HepG2 (cell line): ENCODE measurements at regions not wholly inside any gene's neighbourhood (a gene's known extent, or its start where the extent isn't known, plus 50 kb on each side); places are given as distances from the start of the nearest gene placed in this dataset.

Source experiments
- ATAC-seq: fragments of 200-7000 bp; cut with Tn5 transposase; 3 replicates; pipeline ENCODE4 v1.9.1; 2020; ENCODE audit warnings: mild to moderate bottlenecking, moderate library complexity
- BruUV-seq: library from RNA; stranded (reverse); fragments of 400-500 nt; replicated peaks from 2 replicates; lab custom pipeline; 2021; lab: Mats Ljungman, UMichigan
- CTCF ChIA-PET: fragments of 300-600 bp; formaldehyde crosslinking; extraction: SDS; loops from one replicate; lab custom pipeline; 2021; ENCODE audit warnings: low total read pairs, inconsistent platforms, low intra/inter-chr PET ratio; lab: Yijun Ruan, JAX
- POLR2A ChIA-PET: fragments of 350-600 bp; sonication (Branson Sonifier 250); formaldehyde crosslinking; loops from one replicate; lab custom pipeline; 2020; ENCODE audit warnings: antibody characterized with exemption, inconsistent platforms; lab: Yijun Ruan, JAX
- DNase-seq: peaks from one replicate; pipeline ENCODE4 v3.0.0-alpha.2; 2015; ENCODE audit warnings: low spot score
- FAIRE-seq: peaks from 3 replicates; lab custom pipeline; 2011; peaks lifted over from hg19 to GRCh38; lab: Jason Lieb, UNC
- H2AFZ ChIP-seq: one replicate; pipeline ENCODE4 v1.6.1; 2011; ENCODE audit warnings: low read length, inconsistent platforms
- H3K27ac ChIP-seq: fragments of 300-600 bp; 3 replicates; pipeline ENCODE4 v1.8.0; 2011; ENCODE audit warnings: mixed run types, mild to moderate bottlenecking, mixed read lengths, low read length, inconsistent platforms; ENCODE audit not compliant: insufficient read depth; ENCODE audit errors: extremely low read length
- H3K27me3 ChIP-seq, 2 experiments: fragments of 200-600 bp in 1 of 2; 2 replicates in 1 of 2; 3 replicates in 1 of 2; pipeline versions ENCODE4 v1.6.0 to v1.8.0; 2011; ENCODE audit warnings: low read length in 2 of 2, mild to moderate bottlenecking in 2 of 2, moderate library complexity in 2 of 2, inconsistent platforms in 1 of 2; ENCODE audit not compliant: insufficient read depth in 2 of 2, control insufficient read depth in 1 of 2
- H3K36me3 ChIP-seq, 2 experiments: fragments of 200-600 bp in 1 of 2; replicated peaks in 1 of 2; 2 replicates in 1 of 2; 3 replicates in 1 of 2; pipeline versions ENCODE4 v1.5.1 to v1.8.0; 2011; ENCODE audit warnings: low read length in 2 of 2, inconsistent platforms in 1 of 2; ENCODE audit not compliant: insufficient read depth in 2 of 2, control insufficient read depth in 1 of 2
- H3K4me1 ChIP-seq: 2 replicates; pipeline ENCODE4 v1.5.1; 2012; ENCODE audit warnings: low read length, inconsistent platforms; ENCODE audit not compliant: insufficient read depth
- H3K4me2 ChIP-seq: 2 replicates; pipeline ENCODE4 v1.6.0; 2011; ENCODE audit warnings: low read depth, low read length, inconsistent platforms
- H3K4me3 ChIP-seq, 3 experiments: fragments of 200-600 bp in 1 of 3; sonication (generic), shearing (Covaris generic) in 1 of 3; replicated peaks in 1 of 3; 2 replicates each; pipeline ENCODE4 v1.5.1; 2011 to 2016; ENCODE audit warnings: low read length in 3 of 3, inconsistent platforms in 2 of 3, low read depth in 2 of 3, mild to moderate bottlenecking in 2 of 3, control low read depth in 1 of 3, mixed read lengths in 1 of 3; ENCODE audit not compliant: insufficient read depth in 1 of 3
- H3K79me2 ChIP-seq: one replicate; pipeline ENCODE4 v1.6.1; 2011; ENCODE audit warnings: low read length, inconsistent platforms; ENCODE audit not compliant: insufficient read depth
- H3K9ac ChIP-seq: 2 replicates; pipeline ENCODE4 v1.6.0; 2011; ENCODE audit warnings: mild to moderate bottlenecking, low read depth, low read length, inconsistent platforms; ENCODE audit not compliant: insufficient read depth
- H3K9me3 ChIP-seq: 2 replicates; pipeline ENCODE4 v1.5.1; 2012; ENCODE audit warnings: mild to moderate bottlenecking, low read length
- H4K20me1 ChIP-seq: 2 replicates; pipeline ENCODE4 v1.6.0; 2011; ENCODE audit warnings: inconsistent platforms, mild to moderate bottlenecking, low read length, moderate library complexity; ENCODE audit not compliant: insufficient read depth
- ELF4 ChIP-seq: sonication (generic); formaldehyde crosslinking; IDR thresholded peaks from 2 replicates; pipeline ENCODE4 v1.5.0; 2020; ENCODE audit warnings: missing genetic modification reagents, mild to moderate bottlenecking, moderate library complexity, borderline replicate concordance
- GFI1 ChIP-seq: sonication (generic); formaldehyde crosslinking; IDR thresholded peaks from 2 replicates; pipeline ENCODE4 v1.5.0; 2020; ENCODE audit warnings: missing genetic modification reagents, mild to moderate bottlenecking, borderline replicate concordance
- HMG20A ChIP-seq: IDR thresholded peaks from 2 replicates; pipeline ENCODE4 v1.6.1; 2016; ENCODE audit warnings: borderline replicate concordance
- PCBP2 ChIP-seq: fragments of 200-400 bp; formaldehyde crosslinking; optimal IDR thresholded peaks from 2 replicates; pipeline ENCODE3; 2018; ENCODE audit warnings: low read length, low read depth; ENCODE audit not compliant: poor library complexity, severe bottlenecking
- SIN3B ChIP-seq: fragments of 150-350 bp; IDR thresholded peaks from 2 replicates; pipeline ENCODE4 v1.6.1; 2014; ENCODE audit warnings: low read length
- SRY ChIP-seq: sonication (generic); formaldehyde crosslinking; IDR thresholded peaks from 2 replicates; pipeline ENCODE4 v1.8.0; 2022; ENCODE audit warnings: mild to moderate bottlenecking, missing genetic modification reagents
- TCF12 ChIP-seq, 2 experiments: fragments of 450-650 bp in 1 of 2; sonication (generic) in 1 of 2; formaldehyde crosslinking in 1 of 2; IDR thresholded peaks; 2 replicates each; pipeline versions ENCODE4 v1.6.1 to v1.8.0; 2017 to 2022; ENCODE audit warnings: antibody characterized with exemption in 1 of 2, mild to moderate bottlenecking in 1 of 2, missing genetic modification reagents in 1 of 2, moderate library complexity in 1 of 2
- ZNF350 ChIP-seq: sonication (generic); formaldehyde crosslinking; IDR thresholded peaks from 2 replicates; pipeline ENCODE4 v1.4.0; 2020; ENCODE audit warnings: mild to moderate bottlenecking, low read depth, missing genetic modification reagents, borderline replicate concordance
- ZNF562 ChIP-seq: sonication (generic); formaldehyde crosslinking; IDR thresholded peaks from 2 replicates; pipeline ENCODE4 v1.8.0; 2022; ENCODE audit warnings: missing genetic modification reagents, borderline replicate concordance
- ZNF652 ChIP-seq: IDR thresholded peaks from 2 replicates; pipeline ENCODE4 v1.6.1; 2016; ENCODE audit warnings: low read depth, borderline replicate concordance
- ZNF674 ChIP-seq: sonication (generic); formaldehyde crosslinking; IDR thresholded peaks from 2 replicates; pipeline ENCODE4 v1.5.0; 2020; ENCODE audit warnings: low read depth, mild to moderate bottlenecking, missing genetic modification reagents
- ZNF782 ChIP-seq: sonication (generic); formaldehyde crosslinking; IDR thresholded peaks from 2 replicates; pipeline ENCODE4 v1.4.0; 2020; ENCODE audit warnings: missing genetic modification reagents, mild to moderate bottlenecking, borderline replicate concordance
- WGBS: methylation state at CpG from one replicate; pipeline ENCODE4 v1.1.6; 2017; ENCODE audit warnings: low lambda C conversion rate; 5-methylcytosine and 5-hydroxymethylcytosine counted together
- in situ Hi-C: cut with HindIII; loops from 2 replicates; pipeline ENCODE4 v1.10.0; 2017; ENCODE audit warnings: low pct_unique_long_range_greater_than_20kb; ENCODE audit not compliant: extremely low pct_ligation_motif_present
- intact Hi-C: fragments of 100-400 bp; cut with micrococcal nuclease; formaldehyde crosslinking; loops from one replicate; pipeline ENCODE4 v1.10.0; 2022; ENCODE audit not compliant: unreplicated experiment
- TF ChIP-seq, protein P1 (sequence below): sonication (generic); formaldehyde crosslinking; IDR thresholded peaks from 2 replicates; pipeline ENCODE4 v1.5.0; 2020; ENCODE audit warnings: mild to moderate bottlenecking, low read depth, missing genetic modification reagents, borderline replicate concordance
- TF ChIP-seq, protein P2 (sequence below): IDR thresholded peaks from 2 replicates; pipeline ENCODE4 v1.6.1; 2012; ENCODE audit warnings: low read depth, low read length, improper control_type of control experiment
- TF ChIP-seq, protein P3 (sequence below): sonication (generic); formaldehyde crosslinking; IDR thresholded peaks from 2 replicates; pipeline ENCODE4 v1.4.0; 2020; ENCODE audit warnings: missing genetic modification reagents

DNA sequence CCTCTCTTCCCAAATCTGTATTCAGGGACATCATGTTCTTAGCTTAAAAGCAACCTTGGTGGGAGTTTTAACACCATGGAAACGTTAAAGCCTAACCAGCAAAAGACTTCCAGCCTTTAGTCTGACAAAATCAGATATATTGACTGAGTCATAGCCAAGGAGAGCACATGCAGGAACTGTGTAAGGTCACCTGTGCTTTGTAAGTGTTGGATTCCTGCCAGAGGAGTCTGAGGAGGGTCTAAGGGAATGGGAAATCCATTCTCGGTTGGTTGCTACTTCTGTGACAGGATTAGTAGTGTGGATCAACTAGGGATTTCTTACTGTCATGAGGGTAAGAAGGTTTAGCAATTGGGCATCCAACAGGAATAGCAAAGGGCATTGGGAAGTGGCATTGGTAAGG, 142.0 kb upstream of the CHD1 start:
- DNase-seq = no peak
- Histone ChIP-seq H3K27ac (no peak overlapping the region), H4K20me1 (no peaks in the 10 kb centered on the region), H3K79me2 (no peaks in the 10 kb centered on the region), H3K9me3 (no peaks in the 10 kb centered on the region), H3K27me3 (no peaks in the 10 kb centered on the region), H3K36me3 (no peaks in the 10 kb centered on the region), H3K4me2 (no peak overlapping the region), H2AFZ (no peak overlapping the region), H3K4me3 (no peak overlapping the region), H3K9ac (no peak overlapping the region), H3K4me1 (no peaks in the 10 kb centered on the region)
- POLR2A ChIA-PET = no interaction called here
- TF ChIP-seq ZNF350 (CRISPR knock-in tag) (no peak), SIN3B (no peak), ZNF652 (CRISPR knock-in tag) (no peak), GFI1 (CRISPR knock-in tag) (no peak), PCBP2 (no peak), SRY (CRISPR knock-in tag) (no peak), ELF4 (no peak), ZNF782 (CRISPR knock-in tag) (no peak), ZNF674 (no peak), ZNF562 (no peak), TCF12 (IDR thresholded peaks at IDR 0.05) (no peak), TCF12 (CRISPR knock-in tag; IDR thresholded peaks at IDR 0.05) (no peak), HMG20A (CRISPR knock-in tag) (no peak)
- TF ChIP-seq, protein P1, sequence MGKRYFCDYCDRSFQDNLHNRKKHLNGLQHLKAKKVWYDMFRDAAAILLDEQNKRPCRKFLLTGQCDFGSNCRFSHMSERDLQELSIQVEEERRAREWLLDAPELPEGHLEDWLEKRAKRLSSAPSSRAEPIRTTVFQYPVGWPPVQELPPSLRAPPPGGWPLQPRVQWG (CRISPR knock-in tag) = no peak
- TF ChIP-seq, protein P2, sequence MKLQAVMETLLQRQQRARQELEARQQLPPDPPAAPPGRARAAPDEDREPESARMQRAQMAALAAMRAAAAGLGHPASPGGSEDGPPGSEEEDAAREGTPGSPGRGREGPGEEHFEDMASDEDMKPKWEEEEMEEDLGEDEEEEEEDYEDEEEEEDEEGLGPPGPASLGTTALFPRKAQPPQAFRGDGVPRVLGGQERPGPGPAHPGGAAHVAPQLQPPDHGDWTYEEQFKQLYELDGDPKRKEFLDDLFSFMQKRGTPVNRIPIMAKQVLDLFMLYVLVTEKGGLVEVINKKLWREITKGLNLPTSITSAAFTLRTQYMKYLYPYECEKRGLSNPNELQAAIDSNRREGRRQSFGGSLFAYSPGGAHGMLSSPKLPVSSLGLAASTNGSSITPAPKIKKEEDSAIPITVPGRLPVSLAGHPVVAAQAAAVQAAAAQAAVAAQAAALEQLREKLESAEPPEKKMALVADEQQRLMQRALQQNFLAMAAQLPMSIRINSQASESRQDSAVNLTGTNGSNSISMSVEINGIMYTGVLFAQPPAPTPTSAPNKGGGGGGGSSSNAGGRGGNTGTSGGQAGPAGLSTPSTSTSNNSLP = no peak
- TF ChIP-seq, protein P3, sequence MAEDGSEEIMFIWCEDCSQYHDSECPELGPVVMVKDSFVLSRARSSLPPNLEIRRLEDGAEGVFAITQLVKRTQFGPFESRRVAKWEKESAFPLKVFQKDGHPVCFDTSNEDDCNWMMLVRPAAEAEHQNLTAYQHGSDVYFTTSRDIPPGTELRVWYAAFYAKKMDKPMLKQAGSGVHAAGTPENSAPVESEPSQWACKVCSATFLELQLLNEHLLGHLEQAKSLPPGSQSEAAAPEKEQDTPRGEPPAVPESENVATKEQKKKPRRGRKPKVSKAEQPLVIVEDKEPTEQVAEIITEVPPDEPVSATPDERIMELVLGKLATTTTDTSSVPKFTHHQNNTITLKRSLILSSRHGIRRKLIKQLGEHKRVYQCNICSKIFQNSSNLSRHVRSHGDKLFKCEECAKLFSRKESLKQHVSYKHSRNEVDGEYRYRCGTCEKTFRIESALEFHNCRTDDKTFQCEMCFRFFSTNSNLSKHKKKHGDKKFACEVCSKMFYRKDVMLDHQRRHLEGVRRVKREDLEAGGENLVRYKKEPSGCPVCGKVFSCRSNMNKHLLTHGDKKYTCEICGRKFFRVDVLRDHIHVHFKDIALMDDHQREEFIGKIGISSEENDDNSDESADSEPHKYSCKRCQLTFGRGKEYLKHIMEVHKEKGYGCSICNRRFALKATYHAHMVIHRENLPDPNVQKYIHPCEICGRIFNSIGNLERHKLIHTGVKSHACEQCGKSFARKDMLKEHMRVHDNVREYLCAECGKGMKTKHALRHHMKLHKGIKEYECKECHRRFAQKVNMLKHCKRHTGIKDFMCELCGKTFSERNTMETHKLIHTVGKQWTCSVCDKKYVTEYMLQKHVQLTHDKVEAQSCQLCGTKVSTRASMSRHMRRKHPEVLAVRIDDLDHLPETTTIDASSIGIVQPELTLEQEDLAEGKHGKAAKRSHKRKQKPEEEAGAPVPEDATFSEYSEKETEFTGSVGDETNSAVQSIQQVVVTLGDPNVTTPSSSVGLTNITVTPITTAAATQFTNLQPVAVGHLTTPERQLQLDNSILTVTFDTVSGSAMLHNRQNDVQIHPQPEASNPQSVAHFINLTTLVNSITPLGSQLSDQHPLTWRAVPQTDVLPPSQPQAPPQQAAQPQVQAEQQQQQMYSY (CRISPR knock-in tag) = no peak
- no peak for FAIRE-seq
- 0% methylated on average over 2 of the region's 2 CpGs for WGBS
- intact Hi-C loops = no loop called here
- BruUV-seq = no TSS peak
- CTCF ChIA-PET = no interaction called here
- in situ Hi-C loops = no loop called here
- no peak for ATAC-seq
